ENCODE measurements at regions not wholly inside any gene's neighbourhood (a gene's known extent, or its start where the extent isn't known, plus 50 kb on each side); places are given as distances from the start of the nearest gene placed in this dataset.

GRCh38 chr3:95939235-95939809 is 875.1 kb upstream of the EPHA6 start:
- TF ChIP-seq POLR2A (IDR thresholded peaks at IDR 0.05): no peak
- TF ChIP-seq CTCF (IDR thresholded peaks at IDR 0.05): no peak
- no peak for DNase-seq
- no peaks in the 10 kb centered on the region for H3K9me3 ChIP-seq
- H3K27me3 ChIP-seq: no peaks in the 10 kb centered on the region
- no peaks in the 10 kb centered on the region for H3K4me1 ChIP-seq
- H3K27ac ChIP-seq: no peak overlapping the region
- H3K36me3 ChIP-seq: no peaks in the 10 kb centered on the region
- H3K4me3 ChIP-seq: no peak overlapping the region
- intact Hi-C loops (cut with DNase I; ENCODE audit: low total_unique reads): no loop called here

GRCh38 chr3:95965704-95966336 is 848.6 kb upstream of the EPHA6 start:
- no peaks in the 10 kb centered on the region for H3K36me3 ChIP-seq
- no peaks in the 10 kb centered on the region for H3K9me3 ChIP-seq
- intact Hi-C loops (cut with DNase I; ENCODE audit: low total_unique reads): no loop called here
- H3K27ac ChIP-seq: no peak overlapping the region
- no peak for TF ChIP-seq POLR2A (IDR thresholded peaks at IDR 0.05)
- no peak for TF ChIP-seq CTCF (IDR thresholded peaks at IDR 0.05)
- DNase-seq: no peak
- H3K4me3 ChIP-seq: no peak overlapping the region
- no peaks in the 10 kb centered on the region for H3K4me1 ChIP-seq
- H3K27me3 ChIP-seq: no peaks in the 10 kb centered on the region

- no peak for DNase-seq
- intact Hi-C loops (cut with DNase I; ENCODE audit: low total_unique reads): no loop called here
- no peak overlapping the region for H3K27ac ChIP-seq
Measured at GRCh38 chr3:95971573-95971972, 842.8 kb upstream of the EPHA6 start.

GRCh38 chr3:95994338-95994737 is 820.1 kb upstream of the EPHA6 start:
- TF ChIP-seq POLR2A (IDR thresholded peaks at IDR 0.05) (no peak), CTCF (IDR thresholded peaks at IDR 0.05) (no peak)
- DNase-seq: no peak
- intact Hi-C loops (cut with DNase I; ENCODE audit: low total_unique reads): no loop called here
- no peaks in the 10 kb centered on the region for H3K36me3 ChIP-seq
- H3K4me3 ChIP-seq: no peak overlapping the region
- H3K27me3 ChIP-seq: no peaks in the 10 kb centered on the region
- no peaks in the 10 kb centered on the region for H3K4me1 ChIP-seq
- H3K9me3 ChIP-seq: no peaks in the 10 kb centered on the region
- H3K27ac ChIP-seq: no peak overlapping the region

More at GRCh38 chr3:95971573-95971972, 842.8 kb upstream of the EPHA6 start:
- no peaks in the 10 kb centered on the region for H3K4me1 ChIP-seq
- H3K36me3 ChIP-seq: no peaks in the 10 kb centered on the region
- TF ChIP-seq POLR2A (IDR thresholded peaks at IDR 0.05) (no peak), CTCF (IDR thresholded peaks at IDR 0.05) (no peak)
- H3K27me3 ChIP-seq: no peaks in the 10 kb centered on the region
- no peaks in the 10 kb centered on the region for H3K9me3 ChIP-seq
- H3K4me3 ChIP-seq: no peak overlapping the region

GRCh38 chr3:96000966-96001365 is 813.4 kb upstream of the EPHA6 start:
- no peak for TF ChIP-seq POLR2A (IDR thresholded peaks at IDR 0.05)
- TF ChIP-seq CTCF (IDR thresholded peaks at IDR 0.05): no peak
- H3K27ac ChIP-seq: no peak overlapping the region
- no peak for DNase-seq
- H3K27me3 ChIP-seq: no peaks in the 10 kb centered on the region
- H3K36me3 ChIP-seq: no peaks in the 10 kb centered on the region
- no peaks in the 10 kb centered on the region for H3K4me1 ChIP-seq
- H3K4me3 ChIP-seq: no peak overlapping the region
- intact Hi-C loops (cut with DNase I; ENCODE audit: low total_unique reads): no loop called here
- no peaks in the 10 kb centered on the region for H3K9me3 ChIP-seq
